Gastrocnemius medialis (tissue), 4 donors: ENCODE measurements at regions not wholly inside any gene's neighbourhood (a gene's known extent, or its start where the extent isn't known, plus 50 kb on each side); places are given as distances from the start of the nearest gene placed in this dataset.

Experiments used
- CTCF ChIP-seq, 5 experiments: fragments of 450-650 bp in 3 of 5; fragments of 200-600 bp in 2 of 5; sonication (generic) in 2 of 5; IDR thresholded peaks in 4 of 5; conservative IDR thresholded peaks in 1 of 5; 1 replicate in 4 of 5; 2 replicates in 1 of 5; pipeline ENCODE4 v1.5.1; 2016 to 2019; ENCODE audit warnings: antibody characterized with exemption in 5 of 5, mild to moderate bottlenecking in 3 of 5, moderate library complexity in 3 of 5
- POLR2A ChIP-seq, 2 donors: fragments of 450-650 bp; IDR thresholded peaks; one replicate each; pipeline ENCODE4 v1.6.1; 2017; ENCODE audit warnings: antibody characterized with exemption in 2 of 2, mild to moderate bottlenecking in 2 of 2, moderate library complexity in 2 of 2

- TF ChIP-seq CTCF (IDR thresholded peaks at IDR 0.05 in 4 of 5, conservative IDR thresholded peaks at IDR 0.05 in 1 of 5) (no peak), POLR2A (IDR thresholded peaks at IDR 0.05) (no peak)
These were observed 96.2 kb downstream of the RAD51AP2 start for GRCh38 chr2:17422061-17422460.
